ENCODE measurements at regions not wholly inside any gene's neighbourhood (a gene's known extent, or its start where the extent isn't known, plus 50 kb on each side); places are given as distances from the start of the nearest gene placed in this dataset.

DNA sequence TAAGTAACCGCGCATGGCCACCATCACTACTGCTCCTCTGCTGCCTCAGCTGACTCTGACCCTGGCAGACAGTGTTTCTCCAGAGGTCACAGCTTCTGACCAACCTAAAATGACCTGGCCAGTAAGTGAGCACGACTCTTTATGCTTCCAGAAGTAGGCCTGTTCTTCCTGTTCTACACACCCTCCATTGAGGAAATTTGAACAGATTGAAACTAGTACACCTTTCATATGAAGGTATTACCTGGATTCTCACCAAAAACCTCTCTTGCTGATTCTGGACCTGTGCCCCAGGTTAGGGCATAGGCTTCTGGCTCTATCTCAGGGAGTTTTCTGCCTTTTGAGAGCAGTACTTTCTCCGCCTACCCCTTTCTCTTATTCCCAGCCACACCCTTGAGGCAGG, 178.4 kb upstream of the FRMD6 start:
- TF ChIP-seq, protein P1, sequence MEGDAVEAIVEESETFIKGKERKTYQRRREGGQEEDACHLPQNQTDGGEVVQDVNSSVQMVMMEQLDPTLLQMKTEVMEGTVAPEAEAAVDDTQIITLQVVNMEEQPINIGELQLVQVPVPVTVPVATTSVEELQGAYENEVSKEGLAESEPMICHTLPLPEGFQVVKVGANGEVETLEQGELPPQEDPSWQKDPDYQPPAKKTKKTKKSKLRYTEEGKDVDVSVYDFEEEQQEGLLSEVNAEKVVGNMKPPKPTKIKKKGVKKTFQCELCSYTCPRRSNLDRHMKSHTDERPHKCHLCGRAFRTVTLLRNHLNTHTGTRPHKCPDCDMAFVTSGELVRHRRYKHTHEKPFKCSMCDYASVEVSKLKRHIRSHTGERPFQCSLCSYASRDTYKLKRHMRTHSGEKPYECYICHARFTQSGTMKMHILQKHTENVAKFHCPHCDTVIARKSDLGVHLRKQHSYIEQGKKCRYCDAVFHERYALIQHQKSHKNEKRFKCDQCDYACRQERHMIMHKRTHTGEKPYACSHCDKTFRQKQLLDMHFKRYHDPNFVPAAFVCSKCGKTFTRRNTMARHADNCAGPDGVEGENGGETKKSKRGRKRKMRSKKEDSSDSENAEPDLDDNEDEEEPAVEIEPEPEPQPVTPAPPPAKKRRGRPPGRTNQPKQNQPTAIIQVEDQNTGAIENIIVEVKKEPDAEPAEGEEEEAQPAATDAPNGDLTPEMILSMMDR (IDR thresholded peaks at IDR 0.05) = no peak
- TF ChIP-seq POLR2A (IDR thresholded peaks at IDR 0.05) (no peak), EP300 (IDR thresholded peaks at IDR 0.05) (no peak), POLR2AphosphoS5 (IDR thresholded peaks at IDR 0.05) (no peak)
- Histone ChIP-seq H3K9me3 (no peaks in the 10 kb centered on the region), H3K36me3 (no peaks in the 10 kb centered on the region), H3K4me3 (no peak overlapping the region), H3K27ac (no peak overlapping the region), H3K27me3 (no peaks in the 10 kb centered on the region), H3K4me1 (no peaks in the 10 kb centered on the region)
- intact Hi-C loops (cut with DNase I) = no loop called here
- 75 to 84% methylated on average over 4 of the region's 4 CpGs for WGBS, 2 donors
- no peak for DNase-seq

DNA sequence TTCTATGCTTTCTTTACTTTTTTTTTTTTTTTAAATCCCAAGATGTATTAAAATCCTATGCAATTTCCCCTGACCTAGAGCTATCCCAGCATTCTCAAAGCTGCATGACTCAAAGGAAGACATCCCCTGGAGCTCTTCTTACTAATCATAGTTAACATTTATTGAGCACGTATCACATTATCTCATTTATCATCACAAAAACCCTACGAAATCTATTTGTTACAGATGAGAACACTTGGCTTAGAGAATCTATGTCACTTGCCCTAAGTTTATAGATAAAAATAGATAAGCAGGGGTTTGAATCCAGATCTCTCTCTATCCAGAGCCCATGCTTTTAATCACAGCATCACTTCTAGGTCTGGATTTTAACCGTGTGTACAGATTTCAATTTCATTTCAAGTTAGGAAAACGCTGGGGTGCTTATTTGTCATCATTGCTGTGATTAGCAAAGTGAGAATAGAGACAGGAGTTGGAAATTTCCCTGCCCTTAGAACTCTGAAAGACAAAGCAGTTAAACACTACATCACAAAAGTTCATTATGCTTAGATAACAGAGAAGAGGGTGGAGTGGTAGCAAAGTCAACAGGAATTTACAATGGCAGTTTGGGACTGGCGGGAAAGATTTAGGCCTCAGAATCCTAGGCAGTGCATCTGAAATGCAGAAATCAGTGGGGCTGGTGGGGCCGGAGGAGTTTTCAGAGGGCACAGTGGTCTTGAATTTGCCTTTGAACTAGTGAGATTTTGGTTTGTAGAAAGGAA, 177.7 kb upstream of the FRMD6 start:
- no peak overlapping the region for H3K27ac ChIP-seq
- WGBS, 2 donors = 43 to 72% methylated on average over 6 of the region's 6 CpGs
- H3K4me3 ChIP-seq = no peak overlapping the region
- H3K9me3 ChIP-seq = no peaks in the 10 kb centered on the region
- DNase-seq = no peak
- H3K27me3 ChIP-seq = no peaks in the 10 kb centered on the region
- TF ChIP-seq POLR2AphosphoS5 (IDR thresholded peaks at IDR 0.05) (no peak), EP300 (IDR thresholded peaks at IDR 0.05) (no peak), POLR2A (IDR thresholded peaks at IDR 0.05) (no peak)
- TF ChIP-seq, protein P1 (IDR thresholded peaks at IDR 0.05) = no peak
- intact Hi-C loops (cut with DNase I) = no loop called here
- H3K36me3 ChIP-seq = no peaks in the 10 kb centered on the region
- H3K4me1 ChIP-seq = peaks cover 0 to under 1% (median 0%) of the 10 kb centered on the region in 4 donors

DNA sequence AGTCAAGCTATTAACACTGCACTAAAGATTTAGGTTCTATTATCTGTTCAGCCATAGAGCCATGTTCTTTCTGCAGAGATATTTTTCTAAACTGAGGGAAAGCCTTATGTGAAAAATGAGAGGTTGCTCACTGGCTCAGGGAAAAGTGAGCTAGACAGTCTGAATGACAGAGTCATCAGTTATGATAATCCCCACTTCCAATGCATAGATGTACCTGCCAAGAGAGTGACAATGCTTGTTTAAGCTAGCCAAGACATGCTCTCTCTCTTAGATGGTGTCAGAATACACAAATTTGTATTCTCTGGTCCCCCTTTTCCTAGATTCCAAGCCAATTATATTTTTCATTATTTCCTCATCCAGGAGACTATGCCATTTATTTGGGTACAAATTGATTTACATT, 176.9 kb upstream of the FRMD6 start:
- no peak overlapping the region for H3K4me3 ChIP-seq
- H3K9me3 ChIP-seq = no peaks in the 10 kb centered on the region
- intact Hi-C loops (cut with DNase I) = no loop called here
- no peak for DNase-seq
- TF ChIP-seq POLR2A (IDR thresholded peaks at IDR 0.05) (no peak), POLR2AphosphoS5 (IDR thresholded peaks at IDR 0.05) (no peak), EP300 (IDR thresholded peaks at IDR 0.05) (no peak)
- TF ChIP-seq, protein P1 (IDR thresholded peaks at IDR 0.05) = no peak
- no peak overlapping the region for H3K27ac ChIP-seq
- H3K4me1 ChIP-seq = peaks cover 0 to 9% (median 0%) of the 10 kb centered on the region in 4 donors
- no peaks in the 10 kb centered on the region for H3K36me3 ChIP-seq
- no peaks in the 10 kb centered on the region for H3K27me3 ChIP-seq

DNA sequence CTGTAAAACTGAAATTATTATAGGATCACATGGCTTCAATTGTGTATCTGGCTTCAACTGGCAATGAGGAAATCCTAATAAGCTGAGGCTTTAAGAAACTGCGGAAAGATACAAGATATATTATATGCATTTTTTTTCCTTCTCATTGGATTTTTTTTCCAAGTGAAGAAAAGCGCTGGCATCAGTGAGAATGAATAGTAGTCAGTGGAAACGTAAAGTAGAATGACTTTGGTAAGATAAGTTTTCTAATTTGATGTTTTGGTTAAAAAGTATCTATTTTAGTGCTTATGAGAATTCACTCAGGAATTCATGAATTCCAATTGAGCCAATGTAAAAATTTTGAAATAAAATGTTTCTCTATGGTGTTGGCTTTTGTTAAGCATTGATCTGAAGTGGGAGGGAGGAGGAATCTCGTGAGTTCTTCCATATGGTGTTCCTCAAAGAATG, 173.5 kb upstream of the FRMD6 start:
- H3K4me1 ChIP-seq = peaks cover 0 to 10% (median 0%) of the 10 kb centered on the region in 4 donors
- intact Hi-C loops (cut with DNase I) = no loop called here
- TF ChIP-seq POLR2A (IDR thresholded peaks at IDR 0.05) (no peak), POLR2AphosphoS5 (IDR thresholded peaks at IDR 0.05) (no peak), EP300 (IDR thresholded peaks at IDR 0.05) (no peak)
- TF ChIP-seq, protein P1 (IDR thresholded peaks at IDR 0.05) = no peak
- no peaks in the 10 kb centered on the region for H3K27me3 ChIP-seq
- no peak overlapping the region for H3K27ac ChIP-seq
- no peaks in the 10 kb centered on the region for H3K36me3 ChIP-seq
- WGBS, 2 donors = 83 to 93% methylated on average over 4 of the region's 4 CpGs
- no peak for DNase-seq
- H3K4me3 ChIP-seq = no peak overlapping the region
- H3K9me3 ChIP-seq = no peaks in the 10 kb centered on the region

Measured in sigmoid colon (tissue), 6 donors.